ENCODE measurements at regions not wholly inside any gene's neighbourhood (a gene's known extent, or its start where the extent isn't known, plus 50 kb on each side); places are given as distances from the start of the nearest gene placed in this dataset.
A peak's percentile ranks its signal among the peaks of the same experiment; 100 is the strongest.

GRCh38 chr2:177090967-177091366, 121.6 kb upstream of the HNRNPA3 start:
- DNase-seq: no peak

GRCh38 chr2:177093371-177093770, 119.2 kb upstream of the HNRNPA3 start:
- no peak for DNase-seq

GRCh38 chr2:177098001-177098613, 114.5 kb upstream of the HNRNPA3 start:
- DNase-seq: no peak

- DNase-seq: no peak
Observed at GRCh38 chr2:177101930-177102329, 110.7 kb upstream of the HNRNPA3 start.

GRCh38 chr2:177106212-177106611, 106.4 kb upstream of the HNRNPA3 start:
- no peak for DNase-seq

GRCh38 chr2:177108890-177109289, 103.7 kb upstream of the HNRNPA3 start:
- no peak for DNase-seq

- no peak for DNase-seq
Observed at GRCh38 chr2:177114712-177115111, 97.9 kb upstream of the HNRNPA3 start.

- DNase-seq: no peak
Observed at GRCh38 chr2:177117755-177118154, 94.8 kb upstream of the HNRNPA3 start.

GRCh38 chr2:177118636-177119035, 94.0 kb upstream of the HNRNPA3 start:
- no peak for DNase-seq

- DNase-seq: no peak
Observed at GRCh38 chr2:177119099-177119498, 93.5 kb upstream of the HNRNPA3 start.

- DNase-seq: no peak
Observed at GRCh38 chr2:177123048-177123447, 89.5 kb upstream of the HNRNPA3 start.

GRCh38 chr2:177124371-177124770, 88.2 kb upstream of the HNRNPA3 start:
- no peak for DNase-seq

- no peak for DNase-seq
Observed at GRCh38 chr2:177127821-177128220, 84.8 kb upstream of the HNRNPA3 start.

- no peak for DNase-seq
Observed at GRCh38 chr2:177129610-177130009, 83.0 kb upstream of the HNRNPA3 start.

GRCh38 chr2:177131858-177132257, 80.7 kb upstream of the HNRNPA3 start:
- no peak for DNase-seq

GRCh38 chr2:177138823-177139222, 73.8 kb upstream of the HNRNPA3 start:
- DNase-seq: no peak

GRCh38 chr2:177141866-177142265, 70.7 kb upstream of the HNRNPA3 start:
- no peak for DNase-seq

- DNase-seq: no peak
Observed at GRCh38 chr2:177143444-177143843, 69.2 kb upstream of the HNRNPA3 start.

- no peak for DNase-seq
Observed at GRCh38 chr2:177147093-177147694, 65.4 kb upstream of the HNRNPA3 start.

- DNase-seq: no peak
Observed at GRCh38 chr2:177147834-177148445, 64.7 kb upstream of the HNRNPA3 start.

- peak; percentile 74 for DNase-seq
Observed at GRCh38 chr2:177148477-177149154, 64.0 kb upstream of the HNRNPA3 start.

GRCh38 chr2:177149155-177149503, 63.5 kb upstream of the HNRNPA3 start:
- no peak for DNase-seq

- DNase-seq: no peak
Observed at GRCh38 chr2:177153805-177154204, 58.8 kb upstream of the HNRNPA3 start.

GRCh38 chr2:177154809-177155208, 57.8 kb upstream of the HNRNPA3 start:
- DNase-seq: no peak

Data from activated naive CD4-positive, alpha-beta T cell treated with Interleukin-2 at 50 U/mL for 16 hours (primary cell).